DND-41 (cell line): ENCODE measurements at regions not wholly inside any gene's neighbourhood (a gene's known extent, or its start where the extent isn't known, plus 50 kb on each side); places are given as distances from the start of the nearest gene placed in this dataset.

Experiments used
- EZH2 ChIP-seq: IDR thresholded peaks from 3 replicates; pipeline ENCODE4 v1.6.1; 2012; ENCODE audit warnings: borderline replicate concordance, low read depth, mild to moderate bottlenecking, moderate library complexity, low read length, inconsistent platforms; ENCODE audit not compliant: severe bottlenecking
- TF ChIP-seq, protein P1 (sequence below): IDR thresholded peaks from 2 replicates; pipeline ENCODE4 v1.5.1; 2012; ENCODE audit warnings: borderline replicate concordance, low read length, moderate library complexity, mild to moderate bottlenecking; ENCODE audit not compliant: poor library complexity, severe bottlenecking; ENCODE audit errors: extremely low read depth

DNA sequence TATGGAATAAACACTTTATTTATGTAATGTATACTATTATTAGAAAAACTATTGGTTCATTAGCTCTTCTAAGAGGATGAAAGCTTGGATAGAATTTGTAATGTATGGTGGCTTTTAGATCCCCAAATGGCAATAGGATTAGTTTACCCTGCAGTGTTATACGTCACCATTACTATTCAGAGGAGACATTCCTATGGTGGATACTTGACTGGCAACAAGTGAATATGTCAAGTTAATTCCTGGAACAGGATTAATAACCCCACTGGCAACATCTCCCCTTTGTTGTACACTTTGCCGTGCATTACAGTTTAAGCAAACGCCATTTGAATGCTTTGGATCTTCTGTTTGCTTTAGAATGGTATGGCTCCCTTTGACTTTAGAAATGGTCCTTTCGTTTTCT, 420.3 kb downstream of the FAM47B start:
- TF ChIP-seq EZH2: no peak
- TF ChIP-seq, protein P1, sequence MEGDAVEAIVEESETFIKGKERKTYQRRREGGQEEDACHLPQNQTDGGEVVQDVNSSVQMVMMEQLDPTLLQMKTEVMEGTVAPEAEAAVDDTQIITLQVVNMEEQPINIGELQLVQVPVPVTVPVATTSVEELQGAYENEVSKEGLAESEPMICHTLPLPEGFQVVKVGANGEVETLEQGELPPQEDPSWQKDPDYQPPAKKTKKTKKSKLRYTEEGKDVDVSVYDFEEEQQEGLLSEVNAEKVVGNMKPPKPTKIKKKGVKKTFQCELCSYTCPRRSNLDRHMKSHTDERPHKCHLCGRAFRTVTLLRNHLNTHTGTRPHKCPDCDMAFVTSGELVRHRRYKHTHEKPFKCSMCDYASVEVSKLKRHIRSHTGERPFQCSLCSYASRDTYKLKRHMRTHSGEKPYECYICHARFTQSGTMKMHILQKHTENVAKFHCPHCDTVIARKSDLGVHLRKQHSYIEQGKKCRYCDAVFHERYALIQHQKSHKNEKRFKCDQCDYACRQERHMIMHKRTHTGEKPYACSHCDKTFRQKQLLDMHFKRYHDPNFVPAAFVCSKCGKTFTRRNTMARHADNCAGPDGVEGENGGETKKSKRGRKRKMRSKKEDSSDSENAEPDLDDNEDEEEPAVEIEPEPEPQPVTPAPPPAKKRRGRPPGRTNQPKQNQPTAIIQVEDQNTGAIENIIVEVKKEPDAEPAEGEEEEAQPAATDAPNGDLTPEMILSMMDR: no peak
